ENCODE measurements at regions not wholly inside any gene's neighbourhood (a gene's known extent, or its start where the extent isn't known, plus 50 kb on each side); places are given as distances from the start of the nearest gene placed in this dataset.

GRCh38 chr9:118732998-118733397 is 636.2 kb downstream of the BRINP1 start:
- no peak overlapping the region for H3K27ac ChIP-seq (ENCODE audit: low read depth in 2 of 2, low read length in 1 of 2)
- H3K9me3 ChIP-seq (ENCODE audit: control insufficient read depth in 2 of 2, insufficient read depth in 1 of 2, low read depth in 1 of 2, low read length in 1 of 2), result peaks cover 4 to 9% of the 10 kb centered on the region in 2 donors
- no peaks in the 10 kb centered on the region for H3K27me3 ChIP-seq (ENCODE audit: control insufficient read depth in 1 of 2, insufficient read depth in 2 of 2, low read length in 2 of 2)
- 26 to 61% methylated on average over 1 of the region's 1 CpG for WGBS, 2 donors
- no peaks in the 10 kb centered on the region for H3K4me1 ChIP-seq (ENCODE audit: control insufficient read depth in 2 of 2, insufficient read depth in 2 of 2, low read length in 1 of 2)
- H3K36me3 ChIP-seq (ENCODE audit: control insufficient read depth in 2 of 2, insufficient read depth in 2 of 2, low read length in 1 of 2), result no peaks in the 10 kb centered on the region
- no peak overlapping the region for H3K4me3 ChIP-seq (ENCODE audit: low read depth in 1 of 2, low read length in 2 of 2)

DNA sequence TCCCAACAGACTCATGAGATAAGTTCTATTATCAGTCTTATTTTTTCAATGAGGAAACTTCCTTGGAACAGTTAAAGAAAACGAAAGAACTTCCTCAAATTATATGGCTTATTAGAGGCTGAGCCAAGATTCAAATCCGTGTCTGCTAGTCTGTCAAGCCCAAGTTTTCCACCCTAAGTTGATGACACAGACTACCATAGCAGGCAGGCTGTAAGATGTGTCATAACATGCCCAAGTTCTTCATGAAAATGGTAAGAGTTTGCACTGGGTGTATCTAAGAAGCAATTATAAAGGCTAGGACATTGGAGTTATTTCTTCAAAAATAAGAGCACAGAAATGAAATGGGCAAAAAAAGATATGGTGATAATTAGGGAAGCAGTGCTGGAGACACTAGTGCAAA is 634.5 kb downstream of the BRINP1 start:
- no peak overlapping the region for H3K27ac ChIP-seq (ENCODE audit: low read depth in 2 of 2, low read length in 1 of 2)
- 42 to 45% methylated on average over 2 of the region's 2 CpGs for WGBS, 2 donors
- no peaks in the 10 kb centered on the region for H3K36me3 ChIP-seq (ENCODE audit: control insufficient read depth in 2 of 2, insufficient read depth in 2 of 2, low read length in 1 of 2)
- no peak overlapping the region for H3K4me3 ChIP-seq (ENCODE audit: low read depth in 1 of 2, low read length in 2 of 2)
- peaks cover 4 to 7% of the 10 kb centered on the region in 2 donors for H3K9me3 ChIP-seq (ENCODE audit: control insufficient read depth in 2 of 2, insufficient read depth in 1 of 2, low read depth in 1 of 2, low read length in 1 of 2)
- no peaks in the 10 kb centered on the region for H3K27me3 ChIP-seq (ENCODE audit: control insufficient read depth in 1 of 2, insufficient read depth in 2 of 2, low read length in 2 of 2)
- no peaks in the 10 kb centered on the region for H3K4me1 ChIP-seq (ENCODE audit: control insufficient read depth in 2 of 2, insufficient read depth in 2 of 2, low read length in 1 of 2)

DNA sequence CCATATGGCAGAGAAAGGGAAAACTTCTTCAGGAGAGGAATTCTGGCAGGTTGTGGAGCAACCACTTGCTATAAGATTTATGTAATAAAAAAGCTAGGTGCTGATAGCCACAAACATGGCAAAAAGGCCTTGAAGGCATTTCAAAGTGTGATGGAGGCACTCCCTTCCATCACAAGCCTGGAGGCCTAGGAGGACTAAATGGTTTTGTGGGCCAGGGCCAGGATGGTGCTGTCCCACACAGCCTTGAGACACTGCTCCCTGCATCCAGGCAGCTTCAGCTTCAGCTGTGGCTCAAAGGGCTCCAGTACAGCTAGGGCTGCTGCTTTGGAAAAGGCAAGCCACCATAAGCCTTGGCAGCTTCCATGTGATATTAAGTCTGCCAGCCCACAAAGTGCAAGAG is 632.8 kb downstream of the BRINP1 start:
- H3K36me3 ChIP-seq (ENCODE audit: control insufficient read depth in 2 of 2, insufficient read depth in 2 of 2, low read length in 1 of 2), result no peaks in the 10 kb centered on the region
- H3K27ac ChIP-seq (ENCODE audit: low read depth in 2 of 2, low read length in 1 of 2), result no peak overlapping the region
- no peak overlapping the region for H3K4me3 ChIP-seq (ENCODE audit: low read depth in 1 of 2, low read length in 2 of 2)
- H3K9me3 ChIP-seq (ENCODE audit: control insufficient read depth in 2 of 2, insufficient read depth in 1 of 2, low read depth in 1 of 2, low read length in 1 of 2), result peaks cover 4 to 7% of the 10 kb centered on the region in 2 donors
- H3K4me1 ChIP-seq (ENCODE audit: control insufficient read depth in 2 of 2, insufficient read depth in 2 of 2, low read length in 1 of 2), result no peaks in the 10 kb centered on the region
- H3K27me3 ChIP-seq (ENCODE audit: control insufficient read depth in 1 of 2, insufficient read depth in 2 of 2, low read length in 2 of 2), result no peaks in the 10 kb centered on the region

DNA sequence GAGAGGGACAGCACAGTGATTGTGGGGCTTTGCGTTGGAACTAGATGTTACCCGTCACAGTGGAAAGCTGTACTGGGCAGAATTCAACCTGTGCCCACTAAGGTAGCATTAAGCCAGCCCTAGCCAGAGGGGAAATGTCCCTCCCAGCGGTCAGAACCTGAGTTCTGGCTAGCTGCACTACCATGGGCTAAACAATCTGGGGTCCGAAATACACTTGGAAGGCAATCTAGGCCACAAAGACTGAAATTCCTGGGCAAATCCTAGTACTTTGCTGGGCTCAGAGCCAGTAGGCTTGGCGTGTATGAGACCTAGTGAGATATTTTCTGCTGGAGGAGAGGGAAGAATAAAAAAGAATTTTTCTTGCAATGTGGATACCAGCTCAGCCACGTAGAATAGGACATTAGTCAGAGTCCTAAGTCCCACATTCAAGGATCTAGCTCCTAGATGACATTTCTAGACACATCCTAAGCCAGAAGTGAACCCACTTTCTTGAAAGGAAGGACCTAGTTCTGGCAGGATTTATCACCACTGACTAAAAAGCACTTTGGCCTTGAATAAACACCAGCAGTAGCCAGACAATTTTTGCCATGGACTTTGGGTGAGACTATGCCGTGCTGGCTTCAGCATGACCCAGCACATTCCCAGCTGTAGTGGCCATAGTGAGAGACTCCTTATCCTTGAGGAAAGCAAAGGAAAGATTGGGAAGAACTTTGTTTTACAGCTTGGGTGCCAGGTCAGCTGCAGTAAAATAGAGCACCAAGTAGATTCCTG is 618.0 kb downstream of the BRINP1 start:
- Histone ChIP-seq H3K4me1 (ENCODE audit: control insufficient read depth in 2 of 2, insufficient read depth in 2 of 2, low read length in 1 of 2) (no peaks in the 10 kb centered on the region), H3K9me3 (ENCODE audit: control insufficient read depth in 2 of 2, insufficient read depth in 1 of 2, low read depth in 1 of 2, low read length in 1 of 2) (peaks cover 0 to 3% of the 10 kb centered on the region in 2 donors), H3K4me3 (ENCODE audit: low read depth in 1 of 2, low read length in 2 of 2) (no peak overlapping the region), H3K27me3 (ENCODE audit: control insufficient read depth in 1 of 2, insufficient read depth in 2 of 2, low read length in 2 of 2) (no peaks in the 10 kb centered on the region), H3K36me3 (ENCODE audit: control insufficient read depth in 2 of 2, insufficient read depth in 2 of 2, low read length in 1 of 2) (no peaks in the 10 kb centered on the region), H3K27ac (ENCODE audit: low read depth in 2 of 2, low read length in 1 of 2) (no peak overlapping the region)
- WGBS, 2 donors, result 78 to 83% methylated on average over 7 of the region's 7 CpGs

GRCh38 chr9:118751848-118752223 is 617.4 kb downstream of the BRINP1 start:
- H3K36me3 ChIP-seq (ENCODE audit: control insufficient read depth in 2 of 2, insufficient read depth in 2 of 2, low read length in 1 of 2), result no peaks in the 10 kb centered on the region
- no peaks in the 10 kb centered on the region for H3K4me1 ChIP-seq (ENCODE audit: control insufficient read depth in 2 of 2, insufficient read depth in 2 of 2, low read length in 1 of 2)
- WGBS, 2 donors, result 45 to 59% methylated on average over 3 of the region's 3 CpGs
- H3K27ac ChIP-seq (ENCODE audit: low read depth in 2 of 2, low read length in 1 of 2), result no peak overlapping the region
- no peak overlapping the region for H3K4me3 ChIP-seq (ENCODE audit: low read depth in 1 of 2, low read length in 2 of 2)
- peaks cover 0 to 3% of the 10 kb centered on the region in 2 donors for H3K9me3 ChIP-seq (ENCODE audit: control insufficient read depth in 2 of 2, insufficient read depth in 1 of 2, low read depth in 1 of 2, low read length in 1 of 2)
- H3K27me3 ChIP-seq (ENCODE audit: control insufficient read depth in 1 of 2, insufficient read depth in 2 of 2, low read length in 2 of 2), result no peaks in the 10 kb centered on the region

DNA sequence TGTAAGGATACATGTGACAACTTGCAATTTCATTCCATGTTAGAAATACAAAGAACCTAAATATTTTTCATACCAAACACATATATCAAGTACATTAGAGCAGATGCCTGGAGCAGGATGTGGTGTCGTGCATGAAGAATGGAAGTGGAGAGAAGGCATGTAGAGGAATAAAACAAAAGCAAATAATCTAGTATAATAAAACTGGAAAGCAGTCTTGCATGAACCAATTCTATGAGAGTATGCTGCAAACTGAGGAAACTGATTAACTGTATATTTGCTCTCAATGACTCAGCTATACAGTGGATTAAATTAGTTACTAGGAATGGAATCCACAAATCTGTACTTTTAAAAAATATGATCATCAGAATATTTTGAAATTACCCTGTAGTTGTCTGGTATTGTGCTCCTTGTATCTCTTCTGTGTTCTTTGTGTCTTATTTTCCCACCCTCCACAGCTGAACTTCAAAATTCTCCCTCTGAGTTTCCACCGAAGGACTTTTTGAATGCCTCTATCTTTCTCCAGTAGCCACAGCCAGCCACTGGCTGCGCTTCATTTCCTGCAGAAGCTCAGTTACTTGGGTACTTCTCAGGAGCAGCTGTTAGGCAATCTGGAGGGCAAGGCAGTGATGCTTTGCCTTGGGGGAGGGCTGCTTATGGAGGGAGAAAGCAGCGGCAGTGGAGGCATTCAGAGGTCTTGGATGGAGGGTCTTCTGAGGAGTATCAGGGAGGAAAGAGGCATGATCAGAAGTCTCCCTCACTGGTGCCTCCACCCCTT is 608.0 kb downstream of the BRINP1 start:
- no peak overlapping the region for H3K27ac ChIP-seq (ENCODE audit: low read depth in 2 of 2, low read length in 1 of 2)
- H3K4me3 ChIP-seq (ENCODE audit: low read depth in 1 of 2, low read length in 2 of 2), result no peak overlapping the region
- WGBS, 2 donors, result 79% methylated on average over 4 of the region's 4 CpGs
- no peaks in the 10 kb centered on the region for H3K36me3 ChIP-seq (ENCODE audit: control insufficient read depth in 2 of 2, insufficient read depth in 2 of 2, low read length in 1 of 2)
- no peaks in the 10 kb centered on the region for H3K4me1 ChIP-seq (ENCODE audit: control insufficient read depth in 2 of 2, insufficient read depth in 2 of 2, low read length in 1 of 2)
- no peaks in the 10 kb centered on the region for H3K27me3 ChIP-seq (ENCODE audit: control insufficient read depth in 1 of 2, insufficient read depth in 2 of 2, low read length in 2 of 2)
- peaks cover 0 to 2% of the 10 kb centered on the region in 2 donors for H3K9me3 ChIP-seq (ENCODE audit: control insufficient read depth in 2 of 2, insufficient read depth in 1 of 2, low read depth in 1 of 2, low read length in 1 of 2)

DNA sequence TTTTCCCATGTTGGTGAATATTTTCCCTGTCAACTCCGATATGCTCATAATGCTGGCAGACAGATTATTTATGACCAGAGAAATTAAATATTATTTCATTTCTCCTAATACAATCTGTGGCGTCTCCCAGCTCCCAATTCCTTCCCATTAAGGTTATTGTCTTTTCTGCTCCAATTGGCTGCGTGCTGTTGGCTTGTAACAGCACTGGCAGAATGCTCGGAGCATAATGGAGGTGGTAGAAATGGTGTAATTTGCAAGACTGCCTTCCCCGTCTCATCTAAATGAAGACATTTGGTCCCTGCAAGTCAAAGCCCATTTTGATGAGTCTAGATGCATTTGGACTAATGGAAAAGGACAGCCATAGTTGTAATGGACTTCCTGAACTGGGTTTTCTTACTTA is 601.7 kb downstream of the BRINP1 start:
- no peak overlapping the region for H3K27ac ChIP-seq (ENCODE audit: low read depth in 2 of 2, low read length in 1 of 2)
- H3K36me3 ChIP-seq (ENCODE audit: control insufficient read depth in 2 of 2, insufficient read depth in 2 of 2, low read length in 1 of 2), result no peaks in the 10 kb centered on the region
- WGBS, 2 donors, result 72 to 79% methylated on average over 5 of the region's 5 CpGs
- no peaks in the 10 kb centered on the region for H3K27me3 ChIP-seq (ENCODE audit: control insufficient read depth in 1 of 2, insufficient read depth in 2 of 2, low read length in 2 of 2)
- no peak overlapping the region for H3K4me3 ChIP-seq (ENCODE audit: low read depth in 1 of 2, low read length in 2 of 2)
- no peaks in the 10 kb centered on the region for H3K9me3 ChIP-seq (ENCODE audit: control insufficient read depth in 2 of 2, insufficient read depth in 1 of 2, low read depth in 1 of 2, low read length in 1 of 2)
- no peaks in the 10 kb centered on the region for H3K4me1 ChIP-seq (ENCODE audit: control insufficient read depth in 2 of 2, insufficient read depth in 2 of 2, low read length in 1 of 2)

GRCh38 chr9:118782790-118783463 is 586.3 kb downstream of the BRINP1 start:
- no peaks in the 10 kb centered on the region for H3K4me1 ChIP-seq (ENCODE audit: control insufficient read depth in 2 of 2, insufficient read depth in 2 of 2, low read length in 1 of 2)
- 60 to 67% methylated on average over 5 of the region's 5 CpGs for WGBS, 2 donors
- no peaks in the 10 kb centered on the region for H3K9me3 ChIP-seq (ENCODE audit: control insufficient read depth in 2 of 2, insufficient read depth in 1 of 2, low read depth in 1 of 2, low read length in 1 of 2)
- no peaks in the 10 kb centered on the region for H3K27me3 ChIP-seq (ENCODE audit: control insufficient read depth in 1 of 2, insufficient read depth in 2 of 2, low read length in 2 of 2)
- no peak overlapping the region for H3K27ac ChIP-seq (ENCODE audit: low read depth in 2 of 2, low read length in 1 of 2)
- no peaks in the 10 kb centered on the region for H3K36me3 ChIP-seq (ENCODE audit: control insufficient read depth in 2 of 2, insufficient read depth in 2 of 2, low read length in 1 of 2)
- H3K4me3 ChIP-seq (ENCODE audit: low read depth in 1 of 2, low read length in 2 of 2), result no peak overlapping the region

GRCh38 chr9:118784033-118784432 is 585.2 kb downstream of the BRINP1 start:
- no peak overlapping the region for H3K27ac ChIP-seq (ENCODE audit: low read depth in 2 of 2, low read length in 1 of 2)
- H3K36me3 ChIP-seq (ENCODE audit: control insufficient read depth in 2 of 2, insufficient read depth in 2 of 2, low read length in 1 of 2), result no peaks in the 10 kb centered on the region
- whole genome bisulfite sequencing, 2 donors, result 84 to 89% methylated on average over 3 of the region's 3 CpGs
- H3K27me3 ChIP-seq (ENCODE audit: control insufficient read depth in 1 of 2, insufficient read depth in 2 of 2, low read length in 2 of 2), result no peaks in the 10 kb centered on the region
- no peaks in the 10 kb centered on the region for H3K9me3 ChIP-seq (ENCODE audit: control insufficient read depth in 2 of 2, insufficient read depth in 1 of 2, low read depth in 1 of 2, low read length in 1 of 2)
- no peaks in the 10 kb centered on the region for H3K4me1 ChIP-seq (ENCODE audit: control insufficient read depth in 2 of 2, insufficient read depth in 2 of 2, low read length in 1 of 2)
- no peak overlapping the region for H3K4me3 ChIP-seq (ENCODE audit: low read depth in 1 of 2, low read length in 2 of 2)
